H9 (cell line): ENCODE measurements at regions not wholly inside any gene's neighbourhood (a gene's known extent, or its start where the extent isn't known, plus 50 kb on each side); places are given as distances from the start of the nearest gene placed in this dataset.

ENCODE experiments used
- DNase-seq: peaks from one replicate; pipeline ENCODE4 v3.0.0-alpha.2; 2017
- H2AFZ ChIP-seq: one replicate; pipeline ENCODE4 v1.6.1; 2013; ENCODE audit warnings: mild to moderate bottlenecking, low read length, control low read depth, moderate library complexity
- H2AK5ac ChIP-seq: 2 replicates; pipeline ENCODE4 v1.6.1; 2013; ENCODE audit warnings: low read length, control low read depth, mixed read lengths; ENCODE audit not compliant: insufficient read length
- H2BK120ac ChIP-seq: one replicate; pipeline ENCODE4 v1.6.1; 2013; ENCODE audit warnings: low read depth, mild to moderate bottlenecking, low read length, control low read depth, inconsistent platforms; ENCODE audit not compliant: poor library complexity, severe bottlenecking
- H2BK12ac ChIP-seq: 2 replicates; pipeline ENCODE4 v1.6.1; 2013; ENCODE audit warnings: low read length, control low read depth, mixed read lengths, low read depth; ENCODE audit not compliant: insufficient read length
- H2BK15ac ChIP-seq: 2 replicates; pipeline ENCODE4 v1.6.1; 2013; ENCODE audit warnings: low read depth, low read length, control low read depth
- H2BK20ac ChIP-seq: one replicate; pipeline ENCODE4 v1.6.1; 2013; ENCODE audit warnings: low read depth, mild to moderate bottlenecking, low read length, control low read depth, inconsistent platforms; ENCODE audit not compliant: poor library complexity, severe bottlenecking
- H2BK5ac ChIP-seq: 2 replicates; pipeline ENCODE4 v1.6.1; 2013; ENCODE audit warnings: low read length, control low read depth, mixed read lengths; ENCODE audit not compliant: insufficient read length
- H3K14ac ChIP-seq: 2 replicates; pipeline ENCODE4 v1.6.1; 2013; ENCODE audit warnings: low read length, control low read depth; ENCODE audit not compliant: insufficient read depth
- H3K18ac ChIP-seq: 2 replicates; pipeline ENCODE4 v1.6.1; 2013; ENCODE audit warnings: low read depth, mild to moderate bottlenecking, mixed read lengths, low read length, control low read depth; ENCODE audit not compliant: insufficient read length
- H3K23ac ChIP-seq: 2 replicates; pipeline ENCODE4 v1.6.1; 2013; ENCODE audit warnings: low read length, control low read depth, mixed read lengths, low read depth; ENCODE audit not compliant: insufficient read length
- H3K23me2 ChIP-seq: 2 replicates; pipeline ENCODE4 v1.6.1; 2013; ENCODE audit warnings: low read depth, mild to moderate bottlenecking, mixed read lengths, low read length, control low read depth; ENCODE audit not compliant: insufficient read length, poor library complexity, severe bottlenecking
- H3K27ac ChIP-seq: 2 replicates; pipeline ENCODE4 v1.5.1; 2013; ENCODE audit warnings: low read length, control low read depth, mixed read lengths, low read depth; ENCODE audit not compliant: insufficient read length
- H3K27me3 ChIP-seq: 2 replicates; pipeline ENCODE4 v1.6.1; 2013; ENCODE audit warnings: low read length, control low read depth, inconsistent platforms; ENCODE audit not compliant: insufficient read depth
- H3K4ac ChIP-seq: 2 replicates; pipeline ENCODE4 v1.6.1; 2013; ENCODE audit warnings: low read depth, mild to moderate bottlenecking, control low read depth, inconsistent platforms, low read length, moderate library complexity
- H3K4me1 ChIP-seq: 2 replicates; pipeline ENCODE4 v1.6.1; 2013; ENCODE audit warnings: low read length, control low read depth, inconsistent platforms; ENCODE audit not compliant: insufficient read depth
- H3K4me2 ChIP-seq: 2 replicates; pipeline ENCODE4 v1.6.1; 2013; ENCODE audit warnings: low read length, control low read depth, mixed read lengths; ENCODE audit not compliant: insufficient read length, insufficient read depth
- H3K56ac ChIP-seq: 2 replicates; pipeline ENCODE4 v1.6.1; 2013; ENCODE audit warnings: low read depth, mild to moderate bottlenecking, mixed read lengths, low read length, control low read depth; ENCODE audit not compliant: insufficient read length
- H3K79me1 ChIP-seq: 2 replicates; pipeline ENCODE4 v1.6.1; 2013; ENCODE audit warnings: low read depth, mild to moderate bottlenecking, moderate library complexity, low read length, control low read depth, inconsistent platforms; ENCODE audit not compliant: insufficient read depth, poor library complexity, severe bottlenecking
- H3K79me2 ChIP-seq: 2 replicates; pipeline ENCODE4 v1.6.1; 2013; ENCODE audit warnings: low read length, control low read depth, inconsistent platforms; ENCODE audit not compliant: insufficient read depth
- H3K9ac ChIP-seq: 2 replicates; pipeline ENCODE4 v1.6.1; 2013; ENCODE audit warnings: low read length, control low read depth, mixed read lengths; ENCODE audit not compliant: insufficient read length; ENCODE audit errors: extremely low read depth
- H3K9me3 ChIP-seq: one replicate; pipeline ENCODE4 v1.6.1; 2013; ENCODE audit warnings: low read depth, low read length, inconsistent platforms; ENCODE audit not compliant: control insufficient read depth
- H3T11ph ChIP-seq: one replicate; pipeline ENCODE4 v1.6.1; 2013; ENCODE audit warnings: mild to moderate bottlenecking, low read length, control low read depth, inconsistent platforms
- H4K20me1 ChIP-seq: one replicate; pipeline ENCODE4 v1.6.1; 2013; ENCODE audit not compliant: control insufficient read depth, insufficient read length, insufficient read depth
- H4K5ac ChIP-seq: 2 replicates; pipeline ENCODE4 v1.6.1; 2013; ENCODE audit warnings: low read depth, mild to moderate bottlenecking, mixed read lengths, low read length, control low read depth; ENCODE audit not compliant: insufficient read length
- H4K8ac ChIP-seq: replicated peaks from 2 replicates; pipeline ENCODE4 v1.6.1; 2013; ENCODE audit warnings: low read length, control low read depth, mixed read lengths, low read depth; ENCODE audit not compliant: insufficient read length
- H4K91ac ChIP-seq: 2 replicates; pipeline ENCODE4 v1.6.1; 2013; ENCODE audit warnings: low read depth, mild to moderate bottlenecking, moderate library complexity, mixed read lengths, low read length, control low read depth; ENCODE audit not compliant: insufficient read length
- H3K27ac Mint-ChIP-seq, 3 experiments: 2 replicates in 2 of 3; 3 replicates in 1 of 3; pipeline ENCODE4 v1.8.0; 2020 to 2021; ENCODE audit warnings: mixed read lengths in 3 of 3, mild to moderate bottlenecking in 1 of 3, moderate library complexity in 1 of 3
- H3K27me3 Mint-ChIP-seq: 2 replicates; pipeline ENCODE4 v1.8.0; 2021; ENCODE audit warnings: low read depth, mild to moderate bottlenecking, moderate library complexity, mixed read lengths
- H3K36me3 Mint-ChIP-seq, 3 experiments: 2 replicates in 2 of 3; 3 replicates in 1 of 3; pipeline ENCODE4 v1.8.0; 2020 to 2021; ENCODE audit warnings: low read depth in 3 of 3, mixed read lengths in 3 of 3; ENCODE audit not compliant: insufficient read depth in 1 of 3
- H3K4me1 Mint-ChIP-seq, 2 experiments: 2 replicates each; pipeline ENCODE4 v1.8.0; 2020; ENCODE audit warnings: mixed read lengths in 2 of 2
- H3K4me3 Mint-ChIP-seq, 2 experiments: 2 replicates in 1 of 2; 3 replicates in 1 of 2; pipeline ENCODE4 v1.8.0; 2020 to 2021; ENCODE audit warnings: mild to moderate bottlenecking in 2 of 2, mixed read lengths in 2 of 2, moderate library complexity in 1 of 2
- H3K9me3 Mint-ChIP-seq, 2 experiments: 2 replicates in 1 of 2; 3 replicates in 1 of 2; pipeline ENCODE4 v1.8.0; 2020; ENCODE audit warnings: mild to moderate bottlenecking in 2 of 2, mixed read lengths in 2 of 2, moderate library complexity in 1 of 2
- CTCF ChIP-seq: fragments of 200-600 bp; sonication (generic); conservative IDR thresholded peaks from 3 replicates; pipeline ENCODE4 v1.8.0; 2021; ENCODE audit warnings: antibody characterized with exemption, mild to moderate bottlenecking
- WGBS: extraction: QIAGEN DNeasy Blood & Tissue Kit; methylation state at CpG from one replicate; pipeline ENCODE4 v1.1.7; 2013; ENCODE audit warnings: missing lambda C conversion rate, low lambda C conversion rate, mixed read lengths; ENCODE audit not compliant: insufficient read length; ENCODE audit errors: extremely low coverage; 5-methylcytosine and 5-hydroxymethylcytosine counted together

GRCh38 chr14:98982986-98983385 is 289.0 kb downstream of the BCL11B start:
- Histone ChIP-seq H2AFZ (no peak overlapping the region), H2BK15ac (no peak overlapping the region), H3K23ac (no peak overlapping the region), H2BK120ac (no peak overlapping the region), H2BK20ac (no peak overlapping the region), H3K18ac (no peak overlapping the region), H3K9ac (no peak overlapping the region), H3T11ph (no peak overlapping the region), H3K27ac (no peak overlapping the region), H3K9me3 (no peaks in the 10 kb centered on the region), H3K4ac (no peak overlapping the region), H4K8ac (no peak overlapping the region), H2AK5ac (no peak overlapping the region), H3K56ac (no peak overlapping the region), H2BK5ac (no peak overlapping the region), H3K14ac (no peak overlapping the region), H3K79me2 (no peaks in the 10 kb centered on the region), H4K20me1 (no peaks in the 10 kb centered on the region), H2BK12ac (no peak overlapping the region), H3K27me3 (no peaks in the 10 kb centered on the region), H3K23me2 (no peaks in the 10 kb centered on the region), H3K79me1 (no peaks in the 10 kb centered on the region), H3K4me1 (peaks cover 2% of the 10 kb centered on the region; the same call in 1 of the 2 replicates), H4K91ac (no peak overlapping the region), H4K5ac (no peak overlapping the region), H3K4me2 (no peak overlapping the region)
- no peak for DNase-seq
- no CpG with 5 or more reads among the region's 8 CpGs for WGBS
- Mint-ChIP-seq H3K27me3 (no peaks in the 10 kb centered on the region; the same call in none of the 2 replicates), H3K36me3 (peaks cover 0 to 2% (median 0%) of the 10 kb centered on the region in 3 experiments; a peak in 3 of 7 replicates), H3K9me3 (peaks cover 3 to 20% of the 10 kb centered on the region in 2 experiments; a peak in 4 of 5 replicates), H3K4me1 (peaks cover 0 to 15% of the 10 kb centered on the region in 2 experiments; a peak in 3 of 4 replicates), H3K27ac (no peak overlapping the region), H3K4me3 (no peak overlapping the region)
- no peak for TF ChIP-seq CTCF
